Left ventricle myocardium inferior (tissue), 1 donor: ENCODE measurements at regions not wholly inside any gene's neighbourhood (a gene's known extent, or its start where the extent isn't known, plus 50 kb on each side); places are given as distances from the start of the nearest gene placed in this dataset.

ENCODE experiments used
- DNase-seq: peaks from one replicate; pipeline ENCODE4 v3.0.0-alpha.2; 2020
- H3K27ac ChIP-seq: fragments of 200-600 bp; replicated peaks from 2 replicates; pipeline ENCODE4 v1.8.0; 2021
- H3K27me3 ChIP-seq: fragments of 200-600 bp; 2 replicates; pipeline ENCODE4 v1.8.0; 2021; ENCODE audit warnings: low read depth
- H3K36me3 ChIP-seq: fragments of 200-600 bp; 2 replicates; pipeline ENCODE4 v1.8.0; 2021
- H3K4me1 ChIP-seq: fragments of 200-600 bp; 2 replicates; pipeline ENCODE4 v1.8.0; 2021
- H3K4me3 ChIP-seq: fragments of 200-600 bp; 2 replicates; pipeline ENCODE4 v1.8.0; 2021; ENCODE audit warnings: mild to moderate bottlenecking, moderate library complexity
- H3K9me3 ChIP-seq: fragments of 200-600 bp; replicated peaks from 2 replicates; pipeline ENCODE4 v1.8.0; 2021
- intact Hi-C: fragments of 100-400 bp; cut with micrococcal nuclease; formaldehyde crosslinking; loops from one replicate; pipeline ENCODE4 v1.11.0; 2022
- TF ChIP-seq, protein P1 (sequence below): fragments of 200-600 bp; IDR thresholded peaks from 2 replicates; pipeline ENCODE4 v1.8.0; 2021; ENCODE audit warnings: antibody characterized with exemption, mild to moderate bottlenecking, borderline replicate concordance
- donor health status: DM: no; HTN: yes; CAD: no; lungs with severe emphysema.

DNA sequence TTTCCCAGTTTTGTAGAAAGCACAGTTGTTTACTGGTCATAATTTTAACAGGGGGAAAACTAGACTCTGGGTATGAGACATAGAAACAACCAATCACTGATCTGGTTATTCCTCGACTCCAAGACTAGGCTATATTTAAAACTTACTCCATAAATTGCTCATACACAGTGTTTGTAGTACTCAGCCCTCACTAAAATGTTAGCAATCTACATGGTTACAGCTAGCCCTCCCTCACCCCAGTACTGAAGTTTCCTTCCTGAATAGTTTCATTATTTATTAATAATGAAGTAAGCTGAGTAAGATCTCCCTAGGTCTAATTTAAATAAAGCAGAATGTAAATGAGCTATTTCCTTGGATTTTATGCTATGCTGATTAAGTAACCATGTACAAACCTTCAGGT is 275.1 kb downstream of the CDH20 start:
- H3K9me3 ChIP-seq = peaks cover 11% of the 10 kb centered on the region
- no peak overlapping the region for H3K4me3 ChIP-seq
- TF ChIP-seq, protein P1, sequence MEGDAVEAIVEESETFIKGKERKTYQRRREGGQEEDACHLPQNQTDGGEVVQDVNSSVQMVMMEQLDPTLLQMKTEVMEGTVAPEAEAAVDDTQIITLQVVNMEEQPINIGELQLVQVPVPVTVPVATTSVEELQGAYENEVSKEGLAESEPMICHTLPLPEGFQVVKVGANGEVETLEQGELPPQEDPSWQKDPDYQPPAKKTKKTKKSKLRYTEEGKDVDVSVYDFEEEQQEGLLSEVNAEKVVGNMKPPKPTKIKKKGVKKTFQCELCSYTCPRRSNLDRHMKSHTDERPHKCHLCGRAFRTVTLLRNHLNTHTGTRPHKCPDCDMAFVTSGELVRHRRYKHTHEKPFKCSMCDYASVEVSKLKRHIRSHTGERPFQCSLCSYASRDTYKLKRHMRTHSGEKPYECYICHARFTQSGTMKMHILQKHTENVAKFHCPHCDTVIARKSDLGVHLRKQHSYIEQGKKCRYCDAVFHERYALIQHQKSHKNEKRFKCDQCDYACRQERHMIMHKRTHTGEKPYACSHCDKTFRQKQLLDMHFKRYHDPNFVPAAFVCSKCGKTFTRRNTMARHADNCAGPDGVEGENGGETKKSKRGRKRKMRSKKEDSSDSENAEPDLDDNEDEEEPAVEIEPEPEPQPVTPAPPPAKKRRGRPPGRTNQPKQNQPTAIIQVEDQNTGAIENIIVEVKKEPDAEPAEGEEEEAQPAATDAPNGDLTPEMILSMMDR = no peak
- intact Hi-C loops = no loop called here
- H3K4me1 ChIP-seq = peaks cover 40% of the 10 kb centered on the region
- H3K27ac ChIP-seq = peak overlapping the region; percentile 85
- DNase-seq = no peak
- H3K27me3 ChIP-seq = no peaks in the 10 kb centered on the region
- no peaks in the 10 kb centered on the region for H3K36me3 ChIP-seq

DNA sequence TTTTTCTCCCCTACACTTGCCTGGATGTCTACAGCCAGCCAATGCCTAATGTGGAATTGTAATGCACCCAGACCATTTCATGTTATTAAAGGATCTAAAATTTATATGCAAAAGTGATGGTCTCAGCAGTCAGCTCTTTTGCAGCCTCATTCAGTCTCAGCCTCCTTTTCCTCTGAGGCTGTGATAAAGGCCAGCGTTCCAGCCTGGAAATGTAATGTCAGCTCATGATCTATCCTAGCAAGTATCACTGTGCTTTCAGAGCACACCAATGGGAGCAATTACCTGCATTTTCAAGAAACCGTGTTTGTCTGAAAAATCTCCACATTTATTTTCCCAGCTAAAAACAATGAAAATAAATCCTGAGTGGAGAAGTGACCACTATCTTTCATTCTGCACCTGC is 274.6 kb downstream of the CDH20 start:
- peaks cover 40% of the 10 kb centered on the region for H3K4me1 ChIP-seq
- peak overlapping the region; percentile 85 for H3K27ac ChIP-seq
- peaks cover 11% of the 10 kb centered on the region for H3K9me3 ChIP-seq
- DNase-seq = no peak
- H3K27me3 ChIP-seq = no peaks in the 10 kb centered on the region
- no peaks in the 10 kb centered on the region for H3K36me3 ChIP-seq
- TF ChIP-seq, protein P1 = no peak
- no peak overlapping the region for H3K4me3 ChIP-seq
- intact Hi-C loops = no loop called here

DNA sequence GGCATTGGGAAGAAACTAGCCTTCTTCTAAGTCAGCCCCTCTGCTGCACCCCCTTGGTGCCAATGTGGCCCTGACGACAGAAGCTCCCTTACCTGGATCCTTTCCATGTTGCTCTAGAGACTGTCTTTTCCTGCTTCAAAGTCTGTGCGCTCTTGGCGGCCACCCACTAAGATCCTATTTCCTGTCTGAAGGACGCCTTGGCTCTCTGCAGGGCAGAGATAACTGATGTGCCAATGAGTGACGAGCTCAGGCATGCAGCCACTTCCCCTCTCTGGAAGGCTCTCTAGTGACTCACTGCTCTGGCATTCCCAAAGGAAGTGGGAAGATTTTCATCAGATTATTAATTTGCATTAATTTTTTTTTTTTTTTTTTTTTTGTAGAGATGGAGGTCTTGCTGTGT is 273.5 kb downstream of the CDH20 start:
- TF ChIP-seq, protein P1 = no peak
- intact Hi-C loops = no loop called here

DNA sequence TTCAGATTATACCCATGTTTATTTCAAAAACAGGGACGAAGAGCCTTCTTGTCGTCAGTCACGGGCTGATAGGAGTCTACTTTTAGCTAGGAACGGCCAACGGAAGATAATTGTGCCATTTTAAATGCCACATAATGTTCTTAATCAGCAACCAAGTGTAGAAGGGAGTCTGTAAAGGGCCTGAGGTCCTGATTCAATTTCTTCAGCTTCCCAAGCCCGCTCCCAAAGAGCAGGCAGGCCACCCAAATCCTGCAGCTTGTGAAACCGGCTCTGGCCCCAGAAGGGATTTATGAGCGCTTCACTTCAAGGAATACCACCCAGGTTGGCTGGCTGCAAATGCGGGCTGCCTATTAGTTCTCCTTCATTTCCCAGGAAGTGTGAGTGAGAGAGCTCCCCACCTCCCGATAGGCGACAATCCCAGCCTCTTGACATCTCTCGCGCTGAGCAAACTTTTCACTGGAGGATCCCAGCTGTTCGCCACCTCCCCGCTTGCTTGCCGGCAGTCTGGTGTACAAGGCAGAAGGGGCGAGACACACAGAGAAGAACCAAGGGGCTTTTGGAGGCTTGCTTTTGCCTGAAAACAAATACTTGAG is 272.9 kb downstream of the CDH20 start:
- peak; percentile 33 for DNase-seq
- Histone ChIP-seq H3K27ac (peak overlapping the region; percentile 85), H3K4me1 (peaks cover 40% of the 10 kb centered on the region), H3K36me3 (no peaks in the 10 kb centered on the region), H3K27me3 (no peaks in the 10 kb centered on the region), H3K4me3 (peak overlapping the region; percentile 60), H3K9me3 (peaks cover 11% of the 10 kb centered on the region)
- intact Hi-C loops = no loop called here
- TF ChIP-seq, protein P1 = no peak

More for the DNA sequence above, 273.5 kb downstream of the CDH20 start:
- H3K4me1 ChIP-seq = peaks cover 40% of the 10 kb centered on the region
- H3K9me3 ChIP-seq = peaks cover 11% of the 10 kb centered on the region
- H3K27ac ChIP-seq = peak overlapping the region; percentile 85
- H3K36me3 ChIP-seq = no peaks in the 10 kb centered on the region
- peak; percentile 76 for DNase-seq
- peak overlapping the region; percentile 60 for H3K4me3 ChIP-seq
- no peaks in the 10 kb centered on the region for H3K27me3 ChIP-seq

DNA sequence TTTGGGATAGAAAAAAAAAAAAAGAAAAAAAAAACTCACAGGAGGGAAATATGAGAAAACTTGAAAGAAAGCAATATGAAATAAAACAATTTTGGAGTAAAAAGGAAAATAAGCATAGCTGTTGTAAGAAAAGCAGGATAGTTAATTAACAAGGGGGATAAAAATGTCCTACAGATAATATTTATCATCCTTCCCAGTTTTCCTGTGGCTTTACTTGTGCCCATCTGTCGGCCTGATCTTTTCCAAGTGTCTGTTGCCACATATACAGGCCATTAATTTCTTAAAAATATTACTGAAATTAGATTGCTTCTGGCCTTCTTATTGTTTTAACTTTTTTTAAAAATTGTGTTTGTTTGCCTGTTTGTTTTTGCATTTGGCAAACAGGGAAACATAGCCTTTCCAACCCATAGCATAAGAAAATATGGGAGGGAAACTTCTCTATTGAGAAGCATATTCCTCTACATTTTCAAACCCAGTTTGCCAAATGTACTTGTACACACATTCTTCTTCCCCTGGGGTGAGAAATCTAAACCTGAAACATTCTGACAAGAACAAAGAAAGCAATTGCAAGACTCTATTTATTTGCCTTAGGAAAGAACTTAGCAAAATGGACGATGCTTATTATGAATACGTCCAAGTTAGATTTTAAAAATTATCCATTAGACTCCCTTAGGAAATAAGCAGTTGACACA is 272.3 kb downstream of the CDH20 start:
- Histone ChIP-seq H3K36me3 (no peaks in the 10 kb centered on the region), H3K4me1 (peaks cover 40% of the 10 kb centered on the region), H3K27me3 (no peaks in the 10 kb centered on the region), H3K9me3 (peaks cover 11% of the 10 kb centered on the region), H3K4me3 (peak overlapping the region; percentile 60), H3K27ac (peak overlapping the region; percentile 85)
- TF ChIP-seq, protein P1 = no peak
- DNase-seq = no peak
- intact Hi-C loops = no loop called here
